ENCODE measurements at regions not wholly inside any gene's neighbourhood (a gene's known extent, or its start where the extent isn't known, plus 50 kb on each side); places are given as distances from the start of the nearest gene placed in this dataset.

GRCh38 chr7:12929476-12930140 is 242.2 kb downstream of the ARL4A start (continued):
- TF ChIP-seq CTCF (conservative IDR thresholded peaks at IDR 0.05; ENCODE audit: low read depth in 2 of 2) (no peak), POLR2AphosphoS5 (IDR thresholded peaks at IDR 0.05; ENCODE audit: low read depth) (no peak), EZH2phosphoT487 (IDR thresholded peaks at IDR 0.05; ENCODE audit: unreplicated experiment) (no peak), NANOG (IDR thresholded peaks at IDR 0.05; ENCODE audit: borderline replicate concordance) (no peak)

DNA sequence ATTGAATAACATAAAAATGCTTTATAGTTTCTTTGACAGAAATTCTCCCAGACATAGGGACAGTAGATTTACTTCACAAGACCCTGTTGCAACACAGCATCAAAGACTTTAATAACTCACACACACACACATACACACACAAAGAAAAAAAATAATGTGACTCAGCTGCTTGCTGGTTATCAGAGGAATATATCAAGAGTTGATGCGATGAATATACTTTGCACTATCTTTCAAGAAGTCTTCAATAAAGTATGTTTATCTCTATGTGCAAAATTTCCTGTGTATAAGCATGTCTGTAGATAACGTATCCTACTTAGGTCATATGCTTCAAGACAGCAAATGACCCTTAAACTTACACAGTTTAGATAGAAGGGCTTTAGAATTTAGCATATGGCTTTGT is 243.1 kb downstream of the ARL4A start:
- H3K27ac Mint-ChIP-seq: no peak overlapping the region
- H3K27me3 ChIP-seq (ENCODE audit: insufficient read depth): no peaks in the 10 kb centered on the region
- DNase-seq (ENCODE audit: low spot score) (no peak), ATAC-seq (no peak)
- H3K79me2 ChIP-seq (replicated peaks; ENCODE audit: insufficient read depth): no peaks in the 10 kb centered on the region
- no peaks in the 10 kb centered on the region for H3K4me1 ChIP-seq (ENCODE audit: insufficient read depth)
- no peaks in the 10 kb centered on the region for H3K9me3 Mint-ChIP-seq
- H3K27me3 Mint-ChIP-seq (ENCODE audit: insufficient read depth, low read depth, poor library complexity): peaks cover 2% of the 10 kb centered on the region
- peaks cover 16% of the 10 kb centered on the region for H3K4me1 Mint-ChIP-seq
- H3K27ac ChIP-seq (ENCODE audit: low read depth): no peak overlapping the region
- H3K4me3 ChIP-seq: no peak overlapping the region
- H3K36me3 ChIP-seq (ENCODE audit: insufficient read depth): no peaks in the 10 kb centered on the region
- H3K9me2 ChIP-seq (ENCODE audit: insufficient read depth): no peaks in the 10 kb centered on the region
- H3K36me3 Mint-ChIP-seq (ENCODE audit: low read depth): no peaks in the 10 kb centered on the region
- no peak overlapping the region for H3K4me3 Mint-ChIP-seq
- H4K20me1 ChIP-seq (replicated peaks; ENCODE audit: insufficient read depth): no peaks in the 10 kb centered on the region
- no peak overlapping the region for H3K4me2 ChIP-seq
- no peak overlapping the region for H2AFZ ChIP-seq
- no peaks in the 10 kb centered on the region for H3F3A ChIP-seq (replicated peaks; ENCODE audit: low read depth)
- TF ChIP-seq CTCF (conservative IDR thresholded peaks at IDR 0.05; ENCODE audit: low read depth in 2 of 2) (no peak), ZNF114 (CRISPR knock-in tag; IDR thresholded peaks at IDR 0.05) (no peak), EZH2phosphoT487 (IDR thresholded peaks at IDR 0.05; ENCODE audit: unreplicated experiment) (no peak), CREB1 (CRISPR knock-in tag; IDR thresholded peaks at IDR 0.05; ENCODE audit: low read depth) (no peak), ETS1 (IDR thresholded peaks at IDR 0.05) (no peak), JUNB (IDR thresholded peaks at IDR 0.05; ENCODE audit: unreplicated experiment) (no peak), POLR2AphosphoS5 (IDR thresholded peaks at IDR 0.05; ENCODE audit: low read depth) (no peak), STAT1 (IDR thresholded peaks at IDR 0.05; ENCODE audit: unreplicated experiment) (no peak)
- TF ChIP-seq, protein P1, sequence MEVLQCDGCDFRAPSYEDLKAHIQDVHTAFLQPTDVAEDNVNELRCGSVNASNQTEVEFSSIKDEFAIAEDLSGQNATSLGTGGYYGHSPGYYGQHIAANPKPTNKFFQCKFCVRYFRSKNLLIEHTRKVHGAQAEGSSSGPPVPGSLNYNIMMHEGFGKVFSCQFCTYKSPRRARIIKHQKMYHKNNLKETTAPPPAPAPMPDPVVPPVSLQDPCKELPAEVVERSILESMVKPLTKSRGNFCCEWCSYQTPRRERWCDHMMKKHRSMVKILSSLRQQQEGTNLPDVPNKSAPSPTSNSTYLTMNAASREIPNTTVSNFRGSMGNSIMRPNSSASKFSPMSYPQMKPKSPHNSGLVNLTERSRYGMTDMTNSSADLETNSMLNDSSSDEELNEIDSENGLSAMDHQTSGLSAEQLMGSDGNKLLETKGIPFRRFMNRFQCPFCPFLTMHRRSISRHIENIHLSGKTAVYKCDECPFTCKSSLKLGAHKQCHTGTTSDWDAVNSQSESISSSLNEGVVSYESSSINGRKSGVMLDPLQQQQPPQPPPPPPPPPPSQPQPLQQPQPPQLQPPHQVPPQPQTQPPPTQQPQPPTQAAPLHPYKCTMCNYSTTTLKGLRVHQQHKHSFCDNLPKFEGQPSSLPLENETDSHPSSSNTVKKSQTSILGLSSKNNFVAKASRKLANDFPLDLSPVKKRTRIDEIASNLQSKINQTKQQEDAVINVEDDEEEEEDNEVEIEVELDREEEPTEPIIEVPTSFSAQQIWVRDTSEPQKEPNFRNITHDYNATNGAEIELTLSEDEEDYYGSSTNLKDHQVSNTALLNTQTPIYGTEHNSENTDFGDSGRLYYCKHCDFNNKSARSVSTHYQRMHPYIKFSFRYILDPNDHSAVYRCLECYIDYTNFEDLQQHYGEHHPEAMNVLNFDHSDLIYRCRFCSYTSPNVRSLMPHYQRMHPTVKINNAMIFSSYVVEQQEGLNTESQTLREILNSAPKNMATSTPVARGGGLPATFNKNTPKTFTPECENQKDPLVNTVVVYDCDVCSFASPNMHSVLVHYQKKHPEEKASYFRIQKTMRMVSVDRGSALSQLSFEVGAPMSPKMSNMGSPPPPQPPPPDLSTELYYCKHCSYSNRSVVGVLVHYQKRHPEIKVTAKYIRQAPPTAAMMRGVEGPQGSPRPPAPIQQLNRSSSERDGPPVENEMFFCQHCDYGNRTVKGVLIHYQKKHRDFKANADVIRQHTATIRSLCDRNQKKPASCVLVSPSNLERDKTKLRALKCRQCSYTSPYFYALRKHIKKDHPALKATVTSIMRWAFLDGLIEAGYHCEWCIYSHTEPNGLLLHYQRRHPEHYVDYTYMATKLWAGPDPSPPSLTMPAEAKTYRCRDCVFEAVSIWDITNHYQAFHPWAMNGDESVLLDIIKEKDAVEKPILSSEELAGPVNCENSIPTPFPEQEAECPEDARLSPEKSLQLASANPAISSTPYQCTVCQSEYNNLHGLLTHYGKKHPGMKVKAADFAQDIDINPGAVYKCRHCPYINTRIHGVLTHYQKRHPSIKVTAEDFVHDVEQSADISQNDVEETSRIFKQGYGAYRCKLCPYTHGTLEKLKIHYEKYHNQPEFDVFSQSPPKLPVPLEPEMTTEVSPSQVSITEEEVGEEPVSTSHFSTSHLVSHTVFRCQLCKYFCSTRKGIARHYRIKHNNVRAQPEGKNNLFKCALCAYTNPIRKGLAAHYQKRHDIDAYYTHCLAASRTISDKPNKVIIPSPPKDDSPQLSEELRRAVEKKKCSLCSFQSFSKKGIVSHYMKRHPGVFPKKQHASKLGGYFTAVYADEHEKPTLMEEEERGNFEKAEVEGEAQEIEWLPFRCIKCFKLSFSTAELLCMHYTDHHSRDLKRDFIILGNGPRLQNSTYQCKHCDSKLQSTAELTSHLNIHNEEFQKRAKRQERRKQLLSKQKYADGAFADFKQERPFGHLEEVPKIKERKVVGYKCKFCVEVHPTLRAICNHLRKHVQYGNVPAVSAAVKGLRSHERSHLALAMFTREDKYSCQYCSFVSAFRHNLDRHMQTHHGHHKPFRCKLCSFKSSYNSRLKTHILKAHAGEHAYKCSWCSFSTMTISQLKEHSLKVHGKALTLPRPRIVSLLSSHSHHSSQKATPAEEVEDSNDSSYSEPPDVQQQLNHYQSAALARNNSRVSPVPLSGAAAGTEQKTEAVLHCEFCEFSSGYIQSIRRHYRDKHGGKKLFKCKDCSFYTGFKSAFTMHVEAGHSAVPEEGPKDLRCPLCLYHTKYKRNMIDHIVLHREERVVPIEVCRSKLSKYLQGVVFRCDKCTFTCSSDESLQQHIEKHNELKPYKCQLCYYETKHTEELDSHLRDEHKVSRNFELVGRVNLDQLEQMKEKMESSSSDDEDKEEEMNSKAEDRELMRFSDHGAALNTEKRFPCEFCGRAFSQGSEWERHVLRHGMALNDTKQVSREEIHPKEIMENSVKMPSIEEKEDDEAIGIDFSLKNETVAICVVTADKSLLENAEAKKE (CRISPR knock-in tag; IDR thresholded peaks at IDR 0.05): no peak

All from GM23338 (cell line).